GM12878 (cell line): ENCODE measurements at regions not wholly inside any gene's neighbourhood (a gene's known extent, or its start where the extent isn't known, plus 50 kb on each side); places are given as distances from the start of the nearest gene placed in this dataset.

ENCODE experiments used
- ATAC-seq: fragments of 200-7000 bp; cut with Tn5 transposase; 3 replicates; pipeline ENCODE4 v1.9.1; 2020; ENCODE audit warnings: mild to moderate bottlenecking, moderate library complexity
- BruUV-seq: library from RNA; stranded (reverse); fragments of 400-500 nt; replicated peaks from 2 replicates; lab custom pipeline; 2021; lab: Mats Ljungman, UMichigan
- CTCF ChIA-PET: fragments of 300-600 bp; sonication (Branson Sonifier 250); formaldehyde crosslinking; extraction: SDS; loops from one replicate; lab custom pipeline; 2021; ENCODE audit warnings: inconsistent platforms; lab: Yijun Ruan, JAX
- POLR2A ChIA-PET: fragments of 350-600 bp; formaldehyde crosslinking; extraction: SDS; loops from one replicate; lab custom pipeline; 2021; ENCODE audit warnings: inconsistent platforms; lab: Charles Lee
- RAD21 ChIA-PET: fragments of 300-600 bp; sonication (Branson Sonifier 250); formaldehyde crosslinking; loops from one replicate; lab custom pipeline; 2023; ENCODE audit warnings: antibody characterized with exemption; ENCODE audit not compliant: unreplicated experiment; lab: Charles Lee
- SMC1A ChIA-PET: fragments of 300-600 bp; sonication (Branson Sonifier 250); formaldehyde crosslinking; loops from one replicate; lab custom pipeline; 2023; ENCODE audit not compliant: unreplicated experiment, uncharacterized antibody; lab: Charles Lee
- DNase-seq: peaks from one replicate; pipeline ENCODE4 v3.0.0-alpha.2; 2011; ENCODE audit warnings: low read depth, low spot score
- FAIRE-seq: peaks from 3 replicates; lab custom pipeline; 2011; peaks lifted over from hg19 to GRCh38; lab: Jason Lieb, UNC
- H2AFZ ChIP-seq: 2 replicates; pipeline ENCODE4 v1.6.0; 2011; ENCODE audit warnings: low read depth, low read length, control low read depth; ENCODE audit not compliant: control insufficient read depth
- H3K27ac ChIP-seq: 2 replicates; pipeline ENCODE4 v1.5.1; 2011; ENCODE audit warnings: control low read depth; ENCODE audit not compliant: control insufficient read depth, insufficient read depth
- H3K27me3 ChIP-seq, 2 experiments: replicated peaks in 1 of 2; 2 replicates each; pipeline versions ENCODE4 v1.6.0 to v1.6.1; 2011; ENCODE audit warnings: low read length in 1 of 2; ENCODE audit not compliant: control insufficient read depth in 2 of 2, insufficient read depth in 2 of 2
- H3K36me3 ChIP-seq, 2 experiments: 2 replicates each; pipeline ENCODE4 v1.5.1; 2011; ENCODE audit warnings: low read length in 1 of 2; ENCODE audit not compliant: control insufficient read depth in 2 of 2, insufficient read depth in 2 of 2
- H3K4me1 ChIP-seq: 2 replicates; pipeline ENCODE4 v1.6.1; 2011; ENCODE audit warnings: mild to moderate bottlenecking, low read length, moderate library complexity, mixed read lengths; ENCODE audit not compliant: control insufficient read depth, insufficient read depth
- H3K4me2 ChIP-seq: 2 replicates; pipeline ENCODE4 v1.6.0; 2011; ENCODE audit warnings: control low read depth; ENCODE audit not compliant: control insufficient read depth, insufficient read depth
- H3K4me3 ChIP-seq: fragments of 200-600 bp; sonication (generic); 2 replicates; pipeline ENCODE4 v1.5.1; 2016
- H3K79me2 ChIP-seq: 2 replicates; pipeline ENCODE4 v1.6.0; 2011; ENCODE audit warnings: low read length; ENCODE audit not compliant: control insufficient read depth, insufficient read depth
- H3K9ac ChIP-seq: 2 replicates; pipeline ENCODE4 v1.8.0; 2011; ENCODE audit warnings: low read length, control low read depth, mixed read lengths; ENCODE audit not compliant: control insufficient read depth, insufficient read depth
- H3K9me3 ChIP-seq: replicated peaks from 3 replicates; pipeline ENCODE4 v1.5.1; 2011; ENCODE audit warnings: mild to moderate bottlenecking, low read length; ENCODE audit not compliant: control insufficient read depth, insufficient read depth
- H4K20me1 ChIP-seq: 2 replicates; pipeline ENCODE4 v1.6.0; 2011; ENCODE audit not compliant: control insufficient read depth, insufficient read depth
- GATAD2B ChIP-seq: fragments of 450-650 bp; conservative IDR thresholded peaks from 2 replicates; pipeline ENCODE4 v1.6.1; 2017; ENCODE audit warnings: low read depth, mild to moderate bottlenecking, moderate library complexity
- IKZF1 ChIP-seq: fragments of 450-650 bp; conservative IDR thresholded peaks from 2 replicates; pipeline ENCODE4 v1.6.1; 2017; ENCODE audit warnings: antibody characterized with exemption, mild to moderate bottlenecking
- IKZF2 ChIP-seq, 2 experiments: fragments of 450-650 bp; IDR thresholded peaks; 2 replicates each; pipeline ENCODE4 v1.6.1; 2017; ENCODE audit warnings: mild to moderate bottlenecking in 2 of 2, moderate library complexity in 2 of 2
- NFYB ChIP-seq: IDR thresholded peaks from 2 replicates; pipeline ENCODE4 v1.6.1; 2011; ENCODE audit warnings: low read depth, mild to moderate bottlenecking, low read length, improper control_type of control experiment, moderate library complexity; ENCODE audit not compliant: insufficient read depth
- RAD51 ChIP-seq: fragments of 450-650 bp; IDR thresholded peaks from 2 replicates; pipeline ENCODE4 v1.6.1; 2016; ENCODE audit warnings: moderate library complexity, mild to moderate bottlenecking, inconsistent platforms
- SPI1 ChIP-seq: IDR thresholded peaks from 2 replicates; pipeline ENCODE4 v1.6.1; 2011; ENCODE audit warnings: low read depth, mild to moderate bottlenecking, low read length, moderate library complexity, borderline replicate concordance; ENCODE audit not compliant: insufficient read depth
- WGBS: methylation state at CpG from one replicate; pipeline ENCODE4 v1.1.6; 2016; ENCODE audit warnings: low lambda C conversion rate; ENCODE audit not compliant: insufficient replicate concordance, insufficient coverage; ENCODE audit errors: missing lambda C conversion rate; 5-methylcytosine and 5-hydroxymethylcytosine counted together
- in situ Hi-C: fragments of 300-500 bp; cut with MboI; formaldehyde crosslinking; loops from 9 replicates; pipeline ENCODE4 v1.14.3; 2018; ENCODE audit warnings: mixed read lengths
- intact Hi-C: fragments of 100-400 bp; cut with micrococcal nuclease; formaldehyde crosslinking; loops from one replicate; pipeline ENCODE4 v1.14.2; 2022; ENCODE audit not compliant: unreplicated experiment
- TF ChIP-seq, protein P1 (sequence below): fragments of 450-650 bp; IDR thresholded peaks from 2 replicates; pipeline ENCODE4 v1.6.1; 2017; ENCODE audit warnings: low read depth, mild to moderate bottlenecking, moderate library complexity

DNA sequence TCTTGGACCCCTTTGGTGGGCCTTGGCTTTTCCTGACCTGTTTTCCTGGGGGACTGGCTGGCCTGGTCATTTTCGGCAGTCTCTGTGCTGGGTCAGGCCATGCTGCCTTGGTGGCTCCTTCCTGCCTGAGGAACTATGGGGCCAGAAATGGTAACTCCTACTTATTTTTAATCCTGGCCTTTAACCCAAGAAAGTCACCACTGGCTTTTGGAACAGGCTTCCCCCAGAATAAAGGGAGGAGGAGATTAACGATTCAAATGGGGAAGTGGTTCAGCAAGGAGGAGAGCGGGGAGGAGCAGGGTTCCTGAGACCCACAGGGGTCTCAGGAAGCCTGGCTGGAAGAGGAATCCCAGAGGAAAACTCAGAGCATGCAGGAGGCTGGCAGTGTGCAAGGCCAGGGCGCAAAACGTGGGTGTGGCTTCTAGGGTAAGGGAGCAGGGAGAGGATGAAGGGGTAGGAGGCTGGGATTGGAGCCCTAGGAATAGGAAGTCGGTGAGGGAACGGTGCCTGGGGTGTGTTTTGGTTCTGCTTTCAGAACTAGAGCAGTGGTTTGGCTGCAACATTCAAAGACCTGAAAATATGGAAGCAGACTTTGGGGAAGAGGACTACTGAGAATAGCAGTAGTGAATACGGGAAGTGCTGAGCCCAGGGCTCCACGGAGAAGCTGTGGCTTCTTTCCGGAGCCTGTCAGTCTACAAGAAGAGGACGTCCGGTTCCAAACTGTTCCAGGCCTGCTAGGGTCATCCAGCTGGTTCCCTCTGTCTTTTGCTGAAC lies 271.1 kb upstream of the KLF4 start:
- ATAC-seq, result no peak
- 16% methylated on average over 12 of the region's 12 CpGs for WGBS
- Histone ChIP-seq H3K9me3 (no peaks in the 10 kb centered on the region; the same call in 2 of the 3 replicates), H3K4me2 (0 out of 2 replicates have a peak overlapping the region, but pooled peaks have one; percentile 9), H3K27me3 (no peaks in the 10 kb centered on the region), H3K27ac (no peak overlapping the region), H3K36me3 (no peaks in the 10 kb centered on the region), H3K4me3 (no peak overlapping the region), H2AFZ (no peak overlapping the region), H4K20me1 (no peaks in the 10 kb centered on the region), H3K9ac (no peak overlapping the region), H3K4me1 (no peaks in the 10 kb centered on the region), H3K79me2 (no peaks in the 10 kb centered on the region)
- intact Hi-C loops, result no loop called here
- in situ Hi-C loops, result no loop called here
- CTCF ChIA-PET, result interaction anchor here (1.8 kb wide), 1 partner anchor 21 kb away, joined by 9 read pairs; no protein-coding TSS in a partner anchor
- POLR2A ChIA-PET, result interaction anchor here (1.8 kb wide), 1 partner anchor 9 kb away, joined by 6 read pairs; no protein-coding TSS in a partner anchor
- no TSS peak for BruUV-seq
- SMC1A ChIA-PET, result interaction anchor here (1.2 to 3.6 kb wide), 7 partner anchors 9 to 27 kb away, joined by 3 to 17 read pairs (median 7); no protein-coding TSS in a partner anchor
- no peak for FAIRE-seq
- peak; percentile 70 to 80; a peak in 2 of 4 replicates for TF ChIP-seq IKZF2 (IDR thresholded peaks at IDR 0.05)
- no peak for TF ChIP-seq GATAD2B
- TF ChIP-seq RAD51, result no peak
- TF ChIP-seq IKZF1, result peak; percentile 81
- peak; percentile 49; the same call in 1 of the 2 replicates for TF ChIP-seq SPI1
- TF ChIP-seq, protein P1, sequence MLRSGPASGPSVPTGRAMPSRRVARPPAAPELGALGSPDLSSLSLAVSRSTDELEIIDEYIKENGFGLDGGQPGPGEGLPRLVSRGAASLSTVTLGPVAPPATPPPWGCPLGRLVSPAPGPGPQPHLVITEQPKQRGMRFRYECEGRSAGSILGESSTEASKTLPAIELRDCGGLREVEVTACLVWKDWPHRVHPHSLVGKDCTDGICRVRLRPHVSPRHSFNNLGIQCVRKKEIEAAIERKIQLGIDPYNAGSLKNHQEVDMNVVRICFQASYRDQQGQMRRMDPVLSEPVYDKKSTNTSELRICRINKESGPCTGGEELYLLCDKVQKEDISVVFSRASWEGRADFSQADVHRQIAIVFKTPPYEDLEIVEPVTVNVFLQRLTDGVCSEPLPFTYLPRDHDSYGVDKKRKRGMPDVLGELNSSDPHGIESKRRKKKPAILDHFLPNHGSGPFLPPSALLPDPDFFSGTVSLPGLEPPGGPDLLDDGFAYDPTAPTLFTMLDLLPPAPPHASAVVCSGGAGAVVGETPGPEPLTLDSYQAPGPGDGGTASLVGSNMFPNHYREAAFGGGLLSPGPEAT, result peak; percentile 42; the same call in 1 of the 2 replicates
- TF ChIP-seq NFYB, result no peak
- RAD21 ChIA-PET, result interaction anchor here (0.5 to 2.4 kb wide), 2 partner anchors 9 to 1132 kb away, joined by 3 to 12 read pairs; no protein-coding TSS in a partner anchor
- no peak for DNase-seq
